ENCODE measurements at regions not wholly inside any gene's neighbourhood (a gene's known extent, or its start where the extent isn't known, plus 50 kb on each side); places are given as distances from the start of the nearest gene placed in this dataset.

DNA sequence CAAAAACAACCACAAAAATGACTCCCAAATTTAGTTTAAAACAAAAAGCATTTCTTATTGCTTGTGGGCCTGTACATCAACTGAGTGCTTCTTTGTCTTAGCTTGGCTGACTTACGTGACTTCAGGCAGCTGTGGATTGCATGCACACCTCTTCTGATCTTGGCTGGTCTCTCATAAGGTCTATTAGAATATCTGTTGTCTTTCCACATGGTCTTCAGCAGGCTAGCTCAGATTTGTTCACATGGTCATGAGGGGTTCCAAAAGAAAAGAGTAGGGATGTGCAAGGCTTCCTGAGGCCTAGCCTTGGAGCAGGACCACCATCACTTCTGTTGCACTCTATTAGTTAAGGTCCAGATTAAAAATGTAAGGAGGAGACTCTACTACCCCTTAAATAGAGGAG lies 120.1 kb downstream of the LRRC70 start:
- DNase-seq, result no peak

DNA sequence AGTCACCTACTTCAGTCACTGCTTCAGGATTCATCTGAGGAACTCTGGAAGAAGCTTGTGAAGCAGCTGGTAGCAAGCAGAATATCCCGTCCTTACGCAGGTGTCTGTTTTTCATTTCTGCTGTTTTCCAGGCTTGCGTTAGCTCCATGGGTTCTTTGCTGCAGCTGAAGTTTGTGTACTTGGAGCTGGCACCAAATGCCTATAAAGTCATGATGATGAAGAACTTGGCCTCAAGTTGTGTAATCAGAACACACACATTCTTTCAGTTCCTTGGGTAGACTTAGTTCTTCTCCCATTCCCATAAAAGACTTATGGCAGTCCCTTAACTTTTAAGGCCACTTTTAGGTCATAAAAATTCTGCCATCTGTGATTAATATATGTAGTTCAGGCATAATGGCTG lies 116.7 kb downstream of the LRRC70 start:
- DNase-seq, result no peak

DNA sequence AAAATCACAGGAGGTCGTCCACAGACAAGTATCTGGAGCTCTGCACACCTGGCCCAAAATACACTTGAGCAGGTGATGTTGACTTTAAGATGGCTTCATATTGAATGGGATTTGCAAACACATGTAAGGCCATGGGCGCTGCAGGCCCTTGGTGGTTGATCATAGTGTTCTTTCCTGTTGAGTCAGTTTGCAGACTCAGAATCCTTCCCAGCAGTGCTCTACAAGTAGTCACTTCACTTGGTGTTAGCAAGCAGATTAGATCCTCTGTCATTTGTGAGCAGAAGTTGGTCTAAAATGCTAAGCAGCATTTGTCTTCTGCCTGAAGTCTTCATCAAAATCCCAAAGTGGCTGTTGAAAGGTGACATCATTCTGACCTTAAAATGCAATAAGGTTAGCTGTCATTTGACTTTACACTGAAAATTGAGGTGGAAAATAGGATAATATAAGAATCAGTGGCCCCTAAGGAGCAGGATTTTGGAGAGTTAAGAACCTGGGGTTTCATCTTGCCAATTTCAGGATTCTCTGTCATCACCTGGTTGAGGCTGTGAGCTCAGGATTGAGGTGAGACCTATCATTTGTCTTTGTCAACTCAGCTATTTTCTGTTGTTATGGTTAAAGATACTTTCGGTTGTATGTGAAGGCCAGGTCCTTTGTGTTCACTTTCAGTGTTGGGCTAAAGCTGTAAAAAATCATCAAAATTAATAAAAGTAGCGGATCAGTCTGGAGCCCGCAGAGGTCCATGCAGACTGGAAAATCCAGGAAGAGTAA lies 114.5 kb downstream of the LRRC70 start:
- DNase-seq, result no peak

GRCh38 chr5:62691946-62692345 lies 113.3 kb downstream of the LRRC70 start:
- no peak for DNase-seq

DNA sequence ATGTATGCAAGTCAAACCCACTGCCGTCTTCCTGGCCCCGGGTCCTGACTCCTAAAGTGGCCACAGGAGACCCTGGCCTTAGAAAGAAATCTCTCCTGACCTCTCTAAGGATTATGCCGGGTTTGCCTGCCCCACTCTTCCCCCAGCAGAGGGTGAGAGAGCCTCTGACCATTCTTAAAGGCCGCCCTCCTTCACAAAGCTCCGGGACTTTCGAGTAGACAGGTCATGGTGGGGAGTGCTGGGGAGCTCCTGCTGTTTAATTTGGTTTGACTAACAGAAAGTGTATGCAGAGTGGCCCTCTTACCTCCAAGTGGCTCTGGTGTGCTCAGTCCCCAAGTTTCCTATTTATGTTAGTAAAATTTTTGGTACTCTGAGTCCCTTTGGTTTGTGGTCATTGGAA lies 111.8 kb downstream of the LRRC70 start:
- DNase-seq, result no peak

DNA sequence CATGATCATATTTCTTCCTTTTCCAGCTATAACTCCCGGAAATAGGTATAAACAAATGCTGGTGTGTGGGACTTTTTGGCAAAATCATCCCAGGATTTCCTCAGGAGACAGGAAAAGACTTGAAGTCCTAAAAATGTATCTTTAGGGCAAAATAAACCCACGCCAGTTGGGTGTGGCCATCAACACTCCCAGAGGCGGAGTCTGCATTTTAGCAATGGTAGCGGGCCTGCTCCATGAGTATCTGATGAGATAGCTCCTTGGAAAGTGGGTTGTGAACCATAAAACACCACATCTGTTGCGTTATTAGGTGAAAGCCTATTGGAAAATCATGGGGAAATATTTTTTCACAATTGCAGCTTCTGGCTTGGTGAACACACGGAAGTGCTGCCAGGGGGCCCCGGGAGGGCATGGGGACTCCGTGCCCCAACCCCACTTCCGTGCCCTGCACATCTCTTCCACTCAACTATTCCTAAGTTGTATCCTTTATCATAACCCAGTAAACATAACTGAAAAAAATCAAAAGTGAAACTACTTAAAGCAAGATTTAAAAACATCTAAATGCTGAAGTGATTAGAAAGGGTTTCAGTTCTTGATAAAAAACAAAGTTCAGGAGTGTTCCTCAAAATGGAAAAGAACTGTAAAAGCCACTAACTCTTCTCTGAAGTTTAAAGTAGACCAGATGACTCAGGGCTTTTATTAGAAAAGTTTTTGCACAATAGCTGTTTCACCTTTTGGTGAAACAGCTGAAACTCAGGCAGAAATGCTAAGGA lies 111.2 kb downstream of the LRRC70 start:
- DNase-seq, result no peak

GRCh38 chr5:62686692-62687091 lies 108.1 kb downstream of the LRRC70 start:
- no peak for DNase-seq

DNA sequence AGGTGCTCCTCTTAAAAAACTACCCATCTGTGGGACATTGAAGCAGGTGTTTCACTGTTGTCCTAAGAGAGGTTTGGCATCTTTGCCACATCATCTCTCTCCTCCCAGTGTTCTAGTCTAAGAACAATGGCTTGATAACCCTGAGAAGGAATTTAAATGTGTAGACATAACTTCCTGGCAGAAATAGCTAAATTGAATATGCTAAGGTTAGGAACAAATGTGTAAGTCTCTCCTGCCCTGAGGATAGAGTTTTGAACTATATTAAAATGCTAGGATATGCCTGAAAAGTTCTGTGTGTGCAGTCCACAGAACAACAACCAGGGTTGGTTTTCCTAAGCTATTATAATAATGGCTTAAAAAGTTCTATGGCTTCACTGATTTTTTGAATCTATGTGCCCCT lies 106.6 kb downstream of the LRRC70 start:
- no peak for DNase-seq

DNA sequence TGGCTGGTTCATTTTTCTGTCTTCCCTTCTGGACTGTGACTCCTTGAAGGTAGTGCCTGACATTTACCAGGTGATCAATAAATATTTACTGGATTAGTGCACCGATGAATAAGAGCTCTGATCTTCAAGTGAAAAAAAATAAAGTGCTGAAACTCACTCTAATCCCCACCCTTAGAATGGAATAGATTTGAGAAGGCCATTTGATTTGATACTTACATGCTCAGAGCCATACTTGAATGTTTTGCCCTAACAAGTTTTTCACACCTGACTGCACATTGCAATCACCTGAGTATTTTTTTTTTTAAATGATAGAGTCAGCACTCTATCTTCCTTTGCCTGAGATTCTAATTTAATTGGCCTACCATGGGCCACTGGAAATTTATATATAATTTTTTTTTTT lies 105.7 kb downstream of the LRRC70 start:
- no peak for DNase-seq

DNA sequence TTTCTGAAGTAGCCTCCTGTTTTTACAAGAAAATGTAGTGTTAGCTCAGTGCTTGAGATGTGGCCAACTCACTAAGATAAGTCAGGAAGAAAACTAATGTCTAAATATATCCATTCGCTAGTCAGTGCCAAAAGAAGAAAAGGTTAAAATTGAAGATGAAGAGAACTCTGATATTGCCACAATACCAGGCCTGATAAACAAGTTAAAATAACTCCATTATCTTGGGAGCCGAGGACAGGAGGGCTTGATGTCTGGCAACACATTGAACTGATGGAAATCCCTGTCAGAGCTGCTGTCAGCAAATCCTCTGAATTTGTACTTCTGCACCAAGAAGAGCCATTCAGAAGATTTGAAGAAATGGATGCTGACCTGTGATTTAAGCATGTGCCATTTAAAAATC lies 103.4 kb downstream of the LRRC70 start:
- no peak for DNase-seq

DNA sequence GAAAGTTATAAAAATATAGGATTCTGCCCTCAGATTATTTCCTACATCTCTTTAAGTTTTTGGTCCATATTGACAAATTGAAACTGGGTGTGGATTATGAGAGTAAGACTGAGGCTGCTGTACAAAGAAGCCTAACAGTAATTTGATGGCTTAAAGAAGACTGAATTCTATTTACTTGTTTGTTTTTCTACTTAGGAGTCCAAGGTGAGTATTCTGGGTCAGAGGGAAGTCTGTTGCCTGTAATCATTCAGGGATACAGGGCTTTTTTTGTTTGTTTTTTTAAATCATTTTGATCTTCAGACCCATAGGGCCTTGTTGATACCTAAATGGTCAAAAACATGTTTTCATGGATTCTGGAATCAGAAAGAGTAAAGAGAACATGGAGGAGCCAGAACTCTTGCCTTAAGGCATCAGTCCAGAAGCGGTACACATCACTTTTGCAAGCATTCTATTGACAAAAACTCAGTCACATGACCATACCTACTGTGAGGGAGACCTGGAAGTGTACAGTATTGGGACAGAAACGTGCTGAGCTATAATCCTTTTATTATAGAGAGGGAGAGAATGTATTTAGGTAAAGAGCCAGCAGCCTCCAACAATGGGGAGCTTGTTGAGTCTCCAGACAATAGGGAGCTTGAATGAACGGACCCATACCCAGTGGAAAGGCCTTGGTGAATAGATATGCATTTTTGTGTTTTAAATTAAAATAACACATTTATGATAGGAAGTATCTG lies 102.7 kb downstream of the LRRC70 start:
- no peak for DNase-seq

- no peak for DNase-seq
These were observed 101.5 kb downstream of the LRRC70 start for GRCh38 chr5:62680121-62680520.

Data from activated CD8-positive, alpha-beta memory T cell treated with anti-CD3 and anti-CD28 coated beads, Interleukin-2, amount 50 U/mL, for 48 hours (primary cell).